ENCODE measurements at regions not wholly inside any gene's neighbourhood (a gene's known extent, or its start where the extent isn't known, plus 50 kb on each side); places are given as distances from the start of the nearest gene placed in this dataset.

- H3F3A ChIP-seq (ENCODE audit: insufficient read depth, low read length) = no peaks in the 10 kb centered on the region
- no peak overlapping the region for H3K9ac ChIP-seq (ENCODE audit: low read length)
- no peaks in the 10 kb centered on the region for H3K79me2 ChIP-seq (ENCODE audit: insufficient read depth, low read length)
- H3K27ac ChIP-seq (ENCODE audit: low read depth, low read length, poor library complexity, severe bottlenecking) = no peak overlapping the region
- no peaks in the 10 kb centered on the region for H3K9me2 ChIP-seq (ENCODE audit: low read depth, low read length)
- H3K27me3 ChIP-seq (ENCODE audit: insufficient read depth, low read length) = no peaks in the 10 kb centered on the region
- H3K9me3 ChIP-seq (ENCODE audit: low read length) = no peaks in the 10 kb centered on the region
- H3K4me2 ChIP-seq (ENCODE audit: low read length) = no peak overlapping the region
- no peak for TF ChIP-seq EZH2 (IDR thresholded peaks at IDR 0.05; ENCODE audit: borderline replicate concordance, low read length)
- TF ChIP-seq CTCF (IDR thresholded peaks at IDR 0.05; ENCODE audit: low read length) = no peak
- H3K36me3 ChIP-seq (ENCODE audit: insufficient read depth, low read length) = no peaks in the 10 kb centered on the region
- H3K4me1 ChIP-seq (ENCODE audit: insufficient read depth, low read length, severe bottlenecking) = no peaks in the 10 kb centered on the region
- H4K20me1 ChIP-seq (ENCODE audit: insufficient read depth, low read length) = no peaks in the 10 kb centered on the region
- H3K4me3 ChIP-seq (ENCODE audit: low read depth, low read length, poor library complexity, severe bottlenecking) = no peak overlapping the region
- no peak overlapping the region for H2AFZ ChIP-seq (ENCODE audit: low read length)
Measured at GRCh38 chr1:68285046-68285445, 52.7 kb upstream of the WLS start.

- no peaks in the 10 kb centered on the region for H3K4me1 ChIP-seq (ENCODE audit: insufficient read depth, low read length, severe bottlenecking)
- no peaks in the 10 kb centered on the region for H4K20me1 ChIP-seq (ENCODE audit: insufficient read depth, low read length)
- no peak overlapping the region for H3K4me3 ChIP-seq (ENCODE audit: low read depth, low read length, poor library complexity, severe bottlenecking)
- H3K4me2 ChIP-seq (ENCODE audit: low read length) = no peak overlapping the region
- no peak overlapping the region for H3K27ac ChIP-seq (ENCODE audit: low read depth, low read length, poor library complexity, severe bottlenecking)
- H3K36me3 ChIP-seq (ENCODE audit: insufficient read depth, low read length) = no peaks in the 10 kb centered on the region
- H3K9me3 ChIP-seq (ENCODE audit: low read length) = no peaks in the 10 kb centered on the region
- no peak overlapping the region for H3K9ac ChIP-seq (ENCODE audit: low read length)
- no peaks in the 10 kb centered on the region for H3F3A ChIP-seq (ENCODE audit: insufficient read depth, low read length)
- no peaks in the 10 kb centered on the region for H3K9me2 ChIP-seq (ENCODE audit: low read depth, low read length)
- H2AFZ ChIP-seq (ENCODE audit: low read length) = no peak overlapping the region
- no peaks in the 10 kb centered on the region for H3K79me2 ChIP-seq (ENCODE audit: insufficient read depth, low read length)
- TF ChIP-seq EZH2 (IDR thresholded peaks at IDR 0.05; ENCODE audit: borderline replicate concordance, low read length) (no peak), CTCF (IDR thresholded peaks at IDR 0.05; ENCODE audit: low read length) (no peak)
- H3K27me3 ChIP-seq (ENCODE audit: insufficient read depth, low read length) = no peaks in the 10 kb centered on the region
Measured at GRCh38 chr1:68281946-68282615, 49.8 kb upstream of the WLS start.

Measured in OCI-LY1 (cell line).